Erythroblast (primary cell): ENCODE measurements at regions not wholly inside any gene's neighbourhood (a gene's known extent, or its start where the extent isn't known, plus 50 kb on each side); places are given as distances from the start of the nearest gene placed in this dataset.

ENCODE experiments used
- DNase-seq, 2 experiments: peaks; one replicate each; lab custom pipeline; 2025; lab: John Stamatoyannopoulos, UW
- GATA1 ChIP-seq: IDR thresholded peaks from 2 replicates; pipeline ENCODE4 v1.6.1; 2011; ENCODE audit warnings: low read depth, mild to moderate bottlenecking, control low read depth, low read length, moderate library complexity
- POLR2A ChIP-seq: IDR thresholded peaks from 2 replicates; pipeline ENCODE4 v1.6.1; 2011; ENCODE audit warnings: mild to moderate bottlenecking, low read length

GRCh38 chrX:25941559-25942250 lies 196.4 kb upstream of the MAGEB18 start:
- TF ChIP-seq GATA1 (no peak), POLR2A (no peak)
- no peak for DNase-seq

GRCh38 chrX:25968920-25969319 lies 169.2 kb upstream of the MAGEB18 start:
- peak; percentile 0 to 14 for DNase-seq

GRCh38 chrX:25976683-25977310 lies 161.3 kb upstream of the MAGEB18 start:
- DNase-seq: no peak
- TF ChIP-seq POLR2A (no peak), GATA1 (no peak)

More at GRCh38 chrX:25968920-25969319, 169.2 kb upstream of the MAGEB18 start:
- TF ChIP-seq POLR2A (no peak), GATA1 (no peak)

GRCh38 chrX:25998687-25999086 lies 139.5 kb upstream of the MAGEB18 start:
- TF ChIP-seq POLR2A (no peak), GATA1 (no peak)

GRCh38 chrX:26007462-26007861 lies 130.7 kb upstream of the MAGEB18 start:
- TF ChIP-seq GATA1: no peak
- no peak for TF ChIP-seq POLR2A
- DNase-seq: no peak

More at GRCh38 chrX:25998687-25999086, 139.5 kb upstream of the MAGEB18 start:
- no peak for DNase-seq

GRCh38 chrX:26008042-26008441 lies 130.1 kb upstream of the MAGEB18 start:
- no peak for DNase-seq
- no peak for TF ChIP-seq GATA1
- no peak for TF ChIP-seq POLR2A

GRCh38 chrX:26008691-26009090 lies 129.5 kb upstream of the MAGEB18 start:
- no peak for TF ChIP-seq POLR2A
- no peak for TF ChIP-seq GATA1
- DNase-seq: no peak

- DNase-seq: no peak
- TF ChIP-seq GATA1 (no peak), POLR2A (no peak)
Measured at GRCh38 chrX:26019386-26019785, 118.8 kb upstream of the MAGEB18 start.

- TF ChIP-seq GATA1: no peak
- no peak for TF ChIP-seq POLR2A
- DNase-seq: peak in 1 of 2 experiments; percentile 0
Measured at GRCh38 chrX:26026179-26026578, 112.0 kb upstream of the MAGEB18 start.

- no peak for DNase-seq
- TF ChIP-seq GATA1 (no peak), POLR2A (no peak)
Measured at GRCh38 chrX:26032111-26032912, 105.8 kb upstream of the MAGEB18 start.

- no peak for DNase-seq
- TF ChIP-seq POLR2A (no peak), GATA1 (no peak)
Measured at GRCh38 chrX:26037367-26037766, 100.8 kb upstream of the MAGEB18 start.

- no peak for DNase-seq
- TF ChIP-seq GATA1 (no peak), POLR2A (no peak)
Measured at GRCh38 chrX:26050099-26050498, 88.0 kb upstream of the MAGEB18 start.

- DNase-seq: no peak
- TF ChIP-seq GATA1 (no peak), POLR2A (no peak)
Measured at GRCh38 chrX:26070882-26071281, 67.3 kb upstream of the MAGEB18 start.

GRCh38 chrX:26071618-26072017 lies 66.5 kb upstream of the MAGEB18 start:
- TF ChIP-seq POLR2A (no peak), GATA1 (no peak)
- no peak for DNase-seq
